ENCODE measurements at regions not wholly inside any gene's neighbourhood (a gene's known extent, or its start where the extent isn't known, plus 50 kb on each side); places are given as distances from the start of the nearest gene placed in this dataset.

DNA sequence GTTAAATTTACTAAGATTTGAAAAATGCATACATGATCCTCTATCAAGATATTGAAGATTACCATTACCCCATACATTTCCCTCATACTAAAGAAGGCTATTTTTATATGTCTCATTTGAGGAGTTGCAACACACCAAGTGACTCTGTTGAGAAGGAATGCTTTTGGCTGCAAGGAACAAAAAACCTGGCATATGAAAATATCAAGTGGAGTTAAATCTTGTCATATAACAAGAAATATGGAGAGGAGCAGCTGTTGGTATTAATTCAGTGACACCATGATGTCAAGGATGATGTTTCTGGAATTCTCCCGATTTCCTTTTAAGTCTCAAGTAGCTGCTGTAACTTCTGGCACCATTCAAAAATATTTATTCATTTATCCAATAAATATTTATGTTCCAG, 193.8 kb downstream of the CSNK1G3 start:
- TF ChIP-seq, protein P1, sequence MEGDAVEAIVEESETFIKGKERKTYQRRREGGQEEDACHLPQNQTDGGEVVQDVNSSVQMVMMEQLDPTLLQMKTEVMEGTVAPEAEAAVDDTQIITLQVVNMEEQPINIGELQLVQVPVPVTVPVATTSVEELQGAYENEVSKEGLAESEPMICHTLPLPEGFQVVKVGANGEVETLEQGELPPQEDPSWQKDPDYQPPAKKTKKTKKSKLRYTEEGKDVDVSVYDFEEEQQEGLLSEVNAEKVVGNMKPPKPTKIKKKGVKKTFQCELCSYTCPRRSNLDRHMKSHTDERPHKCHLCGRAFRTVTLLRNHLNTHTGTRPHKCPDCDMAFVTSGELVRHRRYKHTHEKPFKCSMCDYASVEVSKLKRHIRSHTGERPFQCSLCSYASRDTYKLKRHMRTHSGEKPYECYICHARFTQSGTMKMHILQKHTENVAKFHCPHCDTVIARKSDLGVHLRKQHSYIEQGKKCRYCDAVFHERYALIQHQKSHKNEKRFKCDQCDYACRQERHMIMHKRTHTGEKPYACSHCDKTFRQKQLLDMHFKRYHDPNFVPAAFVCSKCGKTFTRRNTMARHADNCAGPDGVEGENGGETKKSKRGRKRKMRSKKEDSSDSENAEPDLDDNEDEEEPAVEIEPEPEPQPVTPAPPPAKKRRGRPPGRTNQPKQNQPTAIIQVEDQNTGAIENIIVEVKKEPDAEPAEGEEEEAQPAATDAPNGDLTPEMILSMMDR (IDR thresholded peaks at IDR 0.05), result no peak
- no peak for TF ChIP-seq POLR2A (IDR thresholded peaks at IDR 0.05)
